ENCODE measurements at regions not wholly inside any gene's neighbourhood (a gene's known extent, or its start where the extent isn't known, plus 50 kb on each side); places are given as distances from the start of the nearest gene placed in this dataset.

GRCh38 chr2:53234548-53234903, 533.1 kb upstream of the CHAC2 start:
- no peak for TF ChIP-seq CTCF (IDR thresholded peaks at IDR 0.05)
- no peak for TF ChIP-seq POLR2A (IDR thresholded peaks at IDR 0.05)

All from Peyer's patch (tissue), 4 donors.